ENCODE measurements at regions not wholly inside any gene's neighbourhood (a gene's known extent, or its start where the extent isn't known, plus 50 kb on each side); places are given as distances from the start of the nearest gene placed in this dataset.

DNA sequence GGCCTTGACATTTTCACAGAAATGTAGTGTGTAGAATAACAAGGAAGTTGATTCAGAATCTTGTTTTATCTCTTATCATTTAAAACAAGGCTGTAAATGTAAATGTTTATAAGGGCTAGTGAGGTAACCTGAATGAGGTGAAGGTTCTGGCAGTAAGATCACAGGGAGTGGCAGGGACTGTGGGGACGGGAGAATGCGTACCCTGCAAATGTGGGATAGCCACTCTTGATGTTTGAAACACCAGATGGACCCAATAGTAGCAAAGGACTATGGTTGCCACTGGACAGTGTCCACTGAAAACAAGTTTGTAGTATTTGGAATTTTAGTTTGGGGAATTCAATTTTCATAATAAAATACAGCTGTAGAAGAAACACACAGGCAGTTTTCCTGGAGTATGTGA lies 155.3 kb downstream of the FHIP1A start (continued):
- TF ChIP-seq, protein P1, sequence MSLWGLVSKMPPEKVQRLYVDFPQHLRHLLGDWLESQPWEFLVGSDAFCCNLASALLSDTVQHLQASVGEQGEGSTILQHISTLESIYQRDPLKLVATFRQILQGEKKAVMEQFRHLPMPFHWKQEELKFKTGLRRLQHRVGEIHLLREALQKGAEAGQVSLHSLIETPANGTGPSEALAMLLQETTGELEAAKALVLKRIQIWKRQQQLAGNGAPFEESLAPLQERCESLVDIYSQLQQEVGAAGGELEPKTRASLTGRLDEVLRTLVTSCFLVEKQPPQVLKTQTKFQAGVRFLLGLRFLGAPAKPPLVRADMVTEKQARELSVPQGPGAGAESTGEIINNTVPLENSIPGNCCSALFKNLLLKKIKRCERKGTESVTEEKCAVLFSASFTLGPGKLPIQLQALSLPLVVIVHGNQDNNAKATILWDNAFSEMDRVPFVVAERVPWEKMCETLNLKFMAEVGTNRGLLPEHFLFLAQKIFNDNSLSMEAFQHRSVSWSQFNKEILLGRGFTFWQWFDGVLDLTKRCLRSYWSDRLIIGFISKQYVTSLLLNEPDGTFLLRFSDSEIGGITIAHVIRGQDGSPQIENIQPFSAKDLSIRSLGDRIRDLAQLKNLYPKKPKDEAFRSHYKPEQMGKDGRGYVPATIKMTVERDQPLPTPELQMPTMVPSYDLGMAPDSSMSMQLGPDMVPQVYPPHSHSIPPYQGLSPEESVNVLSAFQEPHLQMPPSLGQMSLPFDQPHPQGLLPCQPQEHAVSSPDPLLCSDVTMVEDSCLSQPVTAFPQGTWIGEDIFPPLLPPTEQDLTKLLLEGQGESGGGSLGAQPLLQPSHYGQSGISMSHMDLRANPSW (CRISPR knock-in tag; IDR thresholded peaks at IDR 0.05; ENCODE audit: borderline replicate concordance) = no peak
- TF ChIP-seq, protein P2, sequence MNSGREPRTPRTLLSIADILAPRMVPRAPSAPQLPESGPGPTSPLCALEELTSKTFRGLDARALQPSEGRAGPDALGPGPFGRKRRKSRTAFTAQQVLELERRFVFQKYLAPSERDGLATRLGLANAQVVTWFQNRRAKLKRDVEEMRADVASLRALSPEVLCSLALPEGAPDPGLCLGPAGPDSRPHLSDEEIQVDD (CRISPR knock-in tag; IDR thresholded peaks at IDR 0.05; ENCODE audit: borderline replicate concordance) = no peak
- TF ChIP-seq, protein P3, sequence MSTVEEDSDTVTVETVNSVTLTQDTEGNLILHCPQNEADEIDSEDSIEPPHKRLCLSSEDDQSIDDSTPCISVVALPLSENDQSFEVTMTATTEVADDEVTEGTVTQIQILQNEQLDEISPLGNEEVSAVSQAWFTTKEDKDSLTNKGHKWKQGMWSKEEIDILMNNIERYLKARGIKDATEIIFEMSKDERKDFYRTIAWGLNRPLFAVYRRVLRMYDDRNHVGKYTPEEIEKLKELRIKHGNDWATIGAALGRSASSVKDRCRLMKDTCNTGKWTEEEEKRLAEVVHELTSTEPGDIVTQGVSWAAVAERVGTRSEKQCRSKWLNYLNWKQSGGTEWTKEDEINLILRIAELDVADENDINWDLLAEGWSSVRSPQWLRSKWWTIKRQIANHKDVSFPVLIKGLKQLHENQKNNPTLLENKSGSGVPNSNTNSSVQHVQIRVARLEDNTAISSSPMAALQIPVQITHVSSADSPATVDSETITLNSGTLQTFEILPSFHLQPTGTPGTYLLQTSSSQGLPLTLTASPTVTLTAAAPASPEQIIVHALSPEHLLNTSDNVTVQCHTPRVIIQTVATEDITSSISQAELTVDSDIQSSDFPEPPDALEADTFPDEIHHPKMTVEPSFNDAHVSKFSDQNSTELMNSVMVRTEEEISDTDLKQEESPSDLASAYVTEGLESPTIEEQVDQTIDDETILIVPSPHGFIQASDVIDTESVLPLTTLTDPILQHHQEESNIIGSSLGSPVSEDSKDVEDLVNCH (CRISPR knock-in tag; IDR thresholded peaks at IDR 0.05) = no peak
- TF ChIP-seq KLF9 (CRISPR knock-in tag; IDR thresholded peaks at IDR 0.05; ENCODE audit: low read depth) (no peak), PHF21A (CRISPR knock-in tag; IDR thresholded peaks at IDR 0.05) (no peak)

DNA sequence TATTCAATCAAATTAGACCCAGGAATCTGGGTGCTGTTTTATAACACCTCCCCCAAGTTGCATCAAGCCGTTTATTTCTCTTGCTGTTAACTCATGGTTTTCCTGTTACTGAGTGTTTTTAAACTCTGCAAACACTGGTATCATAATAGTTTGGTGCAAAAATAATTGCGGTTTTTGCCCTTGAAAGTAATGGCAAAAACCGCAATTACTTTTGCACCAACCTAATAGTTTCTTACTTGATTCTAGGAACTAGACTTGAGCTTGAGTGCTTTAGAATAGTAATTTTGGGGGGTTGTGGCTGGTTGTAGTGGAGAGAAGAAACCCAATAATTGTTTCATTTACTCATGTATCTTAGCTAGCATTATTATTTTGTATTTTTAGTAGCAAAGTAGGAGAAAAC lies 156.6 kb downstream of the FHIP1A start:
- Histone ChIP-seq H3K27ac (ENCODE audit: extremely low read length, insufficient read depth, low read length) (no peak overlapping the region), H4K20me1 (ENCODE audit: insufficient read depth, low read length) (no peaks in the 10 kb centered on the region), H3K9me3 (ENCODE audit: low read length) (no peaks in the 10 kb centered on the region), H3K36me3 (replicated peaks in 1 of 2; ENCODE audit: control insufficient read depth in 1 of 2, insufficient read depth in 2 of 2, low read length in 2 of 2) (no peaks in the 10 kb centered on the region; a peak in 1 of 5 replicates), H3K4me2 (ENCODE audit: low read depth, low read length) (no peak overlapping the region), H3K4me3 (replicated peaks in 1 of 3; ENCODE audit: insufficient read depth in 1 of 3, low read depth in 2 of 3, low read length in 3 of 3) (no peak overlapping the region), H3K27me3 (ENCODE audit: control insufficient read depth in 1 of 2, insufficient read depth in 2 of 2, low read length in 2 of 2) (no peaks in the 10 kb centered on the region), H3K4me1 (ENCODE audit: insufficient read depth, low read length) (no peaks in the 10 kb centered on the region), H3K79me2 (ENCODE audit: insufficient read depth, low read length) (no peaks in the 10 kb centered on the region), H2AFZ (ENCODE audit: low read length) (no peak overlapping the region), H3K9ac (ENCODE audit: insufficient read depth, low read depth, low read length) (no peak overlapping the region)
- ATAC-seq (no peak), FAIRE-seq (no peak), DNase-seq (ENCODE audit: low spot score) (no peak)
- ChIA-PET POLR2A (no interaction called here), CTCF (ENCODE audit: low intra/inter-chr PET ratio, low total read pairs) (no interaction called here)
- in situ Hi-C loops (cut with HindIII; ENCODE audit: extremely low pct_ligation_motif_present, low pct_unique_long_range_greater_than_20kb) (no loop called here), intact Hi-C loops (cut with micrococcal nuclease; ENCODE audit: unreplicated experiment) (no loop called here)
- WGBS (ENCODE audit: low lambda C conversion rate) = 84% methylated on average over 3 of the region's 3 CpGs
- BruUV-seq (replicated peaks) = no TSS peak
- TF ChIP-seq ZNF292 (CRISPR knock-in tag; IDR thresholded peaks at IDR 0.05; ENCODE audit: borderline replicate concordance, low read depth) = no peak
- no peak for TF ChIP-seq MAZ (IDR thresholded peaks at IDR 0.05; ENCODE audit: borderline replicate concordance, low read depth, low read length)
- TF ChIP-seq MAZ (CRISPR knock-in tag; IDR thresholded peaks at IDR 0.05; ENCODE audit: low read depth) = no peak
- TF ChIP-seq, protein P4, sequence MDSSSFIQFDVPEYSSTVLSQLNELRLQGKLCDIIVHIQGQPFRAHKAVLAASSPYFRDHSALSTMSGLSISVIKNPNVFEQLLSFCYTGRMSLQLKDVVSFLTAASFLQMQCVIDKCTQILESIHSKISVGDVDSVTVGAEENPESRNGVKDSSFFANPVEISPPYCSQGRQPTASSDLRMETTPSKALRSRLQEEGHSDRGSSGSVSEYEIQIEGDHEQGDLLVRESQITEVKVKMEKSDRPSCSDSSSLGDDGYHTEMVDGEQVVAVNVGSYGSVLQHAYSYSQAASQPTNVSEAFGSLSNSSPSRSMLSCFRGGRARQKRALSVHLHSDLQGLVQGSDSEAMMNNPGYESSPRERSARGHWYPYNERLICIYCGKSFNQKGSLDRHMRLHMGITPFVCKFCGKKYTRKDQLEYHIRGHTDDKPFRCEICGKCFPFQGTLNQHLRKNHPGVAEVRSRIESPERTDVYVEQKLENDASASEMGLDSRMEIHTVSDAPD (CRISPR knock-in tag; IDR thresholded peaks at IDR 0.05) = no peak
- no peak for TF ChIP-seq HMG20A (CRISPR knock-in tag; IDR thresholded peaks at IDR 0.05; ENCODE audit: borderline replicate concordance)
- TF ChIP-seq SAP130 (CRISPR knock-in tag; IDR thresholded peaks at IDR 0.05; ENCODE audit: low read depth) = no peak
- TF ChIP-seq, protein P5, sequence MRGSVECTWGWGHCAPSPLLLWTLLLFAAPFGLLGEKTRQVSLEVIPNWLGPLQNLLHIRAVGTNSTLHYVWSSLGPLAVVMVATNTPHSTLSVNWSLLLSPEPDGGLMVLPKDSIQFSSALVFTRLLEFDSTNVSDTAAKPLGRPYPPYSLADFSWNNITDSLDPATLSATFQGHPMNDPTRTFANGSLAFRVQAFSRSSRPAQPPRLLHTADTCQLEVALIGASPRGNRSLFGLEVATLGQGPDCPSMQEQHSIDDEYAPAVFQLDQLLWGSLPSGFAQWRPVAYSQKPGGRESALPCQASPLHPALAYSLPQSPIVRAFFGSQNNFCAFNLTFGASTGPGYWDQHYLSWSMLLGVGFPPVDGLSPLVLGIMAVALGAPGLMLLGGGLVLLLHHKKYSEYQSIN (CRISPR knock-in tag; IDR thresholded peaks at IDR 0.05; ENCODE audit: borderline replicate concordance) = no peak
